SW 1271 (cell line): ENCODE measurements at regions not wholly inside any gene's neighbourhood (a gene's known extent, or its start where the extent isn't known, plus 50 kb on each side); places are given as distances from the start of the nearest gene placed in this dataset.

ENCODE experiments used
- DNase-seq, 2 experiments: peaks; one replicate each; lab custom pipeline; 2025; lab: John Stamatoyannopoulos, UW

GRCh38 chr10:59087486-59087885 lies 89.0 kb upstream of the PHYHIPL start:
- no peak for DNase-seq

GRCh38 chr10:59088912-59089573 lies 87.4 kb upstream of the PHYHIPL start:
- no peak for DNase-seq

GRCh38 chr10:59090817-59091622 lies 85.4 kb upstream of the PHYHIPL start:
- DNase-seq: no peak

- no peak for DNase-seq
These were observed 83.0 kb upstream of the PHYHIPL start for GRCh38 chr10:59093461-59093860.

- no peak for DNase-seq
These were observed 79.8 kb upstream of the PHYHIPL start for GRCh38 chr10:59096631-59097030.

- DNase-seq: no peak
These were observed 78.1 kb upstream of the PHYHIPL start for GRCh38 chr10:59098387-59098786.

GRCh38 chr10:59098831-59099452 lies 77.5 kb upstream of the PHYHIPL start:
- no peak for DNase-seq

GRCh38 chr10:59099481-59099880 lies 77.0 kb upstream of the PHYHIPL start:
- DNase-seq: no peak

- DNase-seq: no peak
These were observed 74.0 kb upstream of the PHYHIPL start for GRCh38 chr10:59102394-59102793.

- DNase-seq: no peak
These were observed 72.3 kb upstream of the PHYHIPL start for GRCh38 chr10:59104186-59104585.

- DNase-seq: no peak
These were observed 70.0 kb upstream of the PHYHIPL start for GRCh38 chr10:59106441-59106840.

- DNase-seq: no peak
These were observed 69.3 kb upstream of the PHYHIPL start for GRCh38 chr10:59107147-59107546.

GRCh38 chr10:59108296-59108870 lies 68.1 kb upstream of the PHYHIPL start:
- no peak for DNase-seq

GRCh38 chr10:59108886-59109288 lies 67.6 kb upstream of the PHYHIPL start:
- no peak for DNase-seq

GRCh38 chr10:59109826-59110225 lies 66.6 kb upstream of the PHYHIPL start:
- no peak for DNase-seq

GRCh38 chr10:59124187-59124586 lies 52.3 kb upstream of the PHYHIPL start:
- no peak for DNase-seq

- no peak for DNase-seq
These were observed 50.8 kb upstream of the PHYHIPL start for GRCh38 chr10:59125666-59126065.

GRCh38 chr10:59126261-59126660 lies 50.2 kb upstream of the PHYHIPL start:
- DNase-seq: no peak
